NT2/D1 (cell line): ENCODE measurements at regions not wholly inside any gene's neighbourhood (a gene's known extent, or its start where the extent isn't known, plus 50 kb on each side); places are given as distances from the start of the nearest gene placed in this dataset.

Experiments
- YY1 ChIP-seq: IDR thresholded peaks from 2 replicates; pipeline ENCODE4 v1.6.1; 2011; ENCODE audit not compliant: insufficient read length, insufficient read depth
- ZNF274 ChIP-seq: IDR thresholded peaks from 2 replicates; pipeline ENCODE4 v1.6.1; 2011; ENCODE audit warnings: mild to moderate bottlenecking, low read depth, low read length

DNA sequence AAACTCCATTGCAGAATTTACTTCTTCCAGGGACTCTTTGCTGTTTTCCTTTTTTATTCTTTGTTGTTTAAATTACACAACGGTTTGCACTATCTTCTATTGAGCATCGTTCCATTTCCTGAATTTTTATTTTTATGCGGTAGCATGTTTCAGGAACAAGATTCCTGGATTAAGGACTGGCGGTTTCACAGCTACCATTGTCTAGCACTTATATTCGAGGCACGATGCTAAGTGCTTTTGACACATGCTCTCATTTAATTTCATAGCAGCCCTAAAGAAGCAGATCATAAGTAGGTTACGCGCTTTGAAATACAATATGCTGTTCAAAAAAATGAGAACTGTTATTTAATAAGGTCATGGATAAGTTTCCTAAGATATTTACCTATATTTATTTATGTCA, 354.4 kb downstream of the ARL6IP6 start:
- TF ChIP-seq ZNF274 (no peak), YY1 (no peak)
